Panc1 (cell line): ENCODE measurements at regions not wholly inside any gene's neighbourhood (a gene's known extent, or its start where the extent isn't known, plus 50 kb on each side); places are given as distances from the start of the nearest gene placed in this dataset.

Experiments
- CTCF ChIP-seq: fragments of 450-650 bp; IDR thresholded peaks from 2 replicates; pipeline ENCODE4 v1.5.1; 2017; ENCODE audit warnings: mild to moderate bottlenecking
- POLR2AphosphoS5 ChIP-seq: IDR thresholded peaks from 2 replicates; pipeline ENCODE4 v1.6.1; 2012; ENCODE audit warnings: mild to moderate bottlenecking, low read depth, low read length, moderate library complexity
- SIN3A ChIP-seq: IDR thresholded peaks from 2 replicates; pipeline ENCODE4 v1.6.1; 2012; ENCODE audit warnings: low read depth, mild to moderate bottlenecking, low read length, moderate library complexity, borderline replicate concordance; ENCODE audit not compliant: insufficient read depth
- TCF7L2 ChIP-seq: IDR thresholded peaks from 2 replicates; pipeline ENCODE4 v1.6.1; 2011; ENCODE audit warnings: mild to moderate bottlenecking, low read depth, low read length, inconsistent platforms

- TF ChIP-seq CTCF (no peak), POLR2AphosphoS5 (no peak), TCF7L2 (no peak), SIN3A (no peak)
Observed at GRCh38 chr2:61588566-61588965, 50.4 kb upstream of the XPO1 start.
